ENCODE measurements at regions not wholly inside any gene's neighbourhood (a gene's known extent, or its start where the extent isn't known, plus 50 kb on each side); places are given as distances from the start of the nearest gene placed in this dataset.

GRCh38 chr9:21626493-21626892, 144.4 kb upstream of the IFNE start:
- TF ChIP-seq CTCF (IDR thresholded peaks at IDR 0.05) (no peak), POLR2A (IDR thresholded peaks at IDR 0.05) (no peak)
